OCI-M2 (cell line): ENCODE measurements at regions not wholly inside any gene's neighbourhood (a gene's known extent, or its start where the extent isn't known, plus 50 kb on each side); places are given as distances from the start of the nearest gene placed in this dataset.
"Not testable (repeated sequence)": the region's sequence is repeated elsewhere in the genome, so short reads cannot be mapped to it uniquely, and the experiment has no call there.

Experiments used
- DNase-seq: peaks from one replicate; lab custom pipeline; 2025; ENCODE audit not compliant: unreplicated experiment; lab: John Stamatoyannopoulos, UW

- no peak for DNase-seq
These were observed 58.6 kb upstream of the SLC38A4 start for GRCh38 chr12:46884362-46884761.

- DNase-seq: no peak
These were observed 60.8 kb upstream of the SLC38A4 start for GRCh38 chr12:46886541-46887041.

- DNase-seq: no peak
These were observed 62.1 kb upstream of the SLC38A4 start for GRCh38 chr12:46887870-46888269.

- DNase-seq: no peak
These were observed 62.8 kb upstream of the SLC38A4 start for GRCh38 chr12:46888568-46888967.

GRCh38 chr12:46891306-46891705 lies 65.5 kb upstream of the SLC38A4 start:
- no peak for DNase-seq

GRCh38 chr12:46892034-46892705 lies 66.4 kb upstream of the SLC38A4 start:
- DNase-seq: no peak

GRCh38 chr12:46892887-46893286 lies 67.1 kb upstream of the SLC38A4 start:
- DNase-seq: no peak

GRCh38 chr12:46893434-46893833 lies 67.6 kb upstream of the SLC38A4 start:
- no peak for DNase-seq

- no peak for DNase-seq
These were observed 69.9 kb upstream of the SLC38A4 start for GRCh38 chr12:46895726-46896125.

GRCh38 chr12:46896680-46897079 lies 70.9 kb upstream of the SLC38A4 start:
- DNase-seq: no peak

- no peak for DNase-seq
These were observed 72.5 kb upstream of the SLC38A4 start for GRCh38 chr12:46898152-46898931.

GRCh38 chr12:46898989-46899388 lies 73.2 kb upstream of the SLC38A4 start:
- DNase-seq: no peak

- no peak for DNase-seq
These were observed 75.1 kb upstream of the SLC38A4 start for GRCh38 chr12:46900734-46901463.

- DNase-seq: no peak
These were observed 75.8 kb upstream of the SLC38A4 start for GRCh38 chr12:46901464-46902205.

- DNase-seq: no peak
These were observed 77.3 kb upstream of the SLC38A4 start for GRCh38 chr12:46903058-46903457.

- no peak for DNase-seq
These were observed 78.8 kb upstream of the SLC38A4 start for GRCh38 chr12:46904406-46905238.

- DNase-seq: not testable (repeated sequence)
These were observed 79.4 kb upstream of the SLC38A4 start for GRCh38 chr12:46905239-46905627.

GRCh38 chr12:46907791-46908190 lies 82.0 kb upstream of the SLC38A4 start:
- no peak for DNase-seq

- DNase-seq: no peak
These were observed 82.6 kb upstream of the SLC38A4 start for GRCh38 chr12:46908236-46908935.
